ENCODE measurements at regions not wholly inside any gene's neighbourhood (a gene's known extent, or its start where the extent isn't known, plus 50 kb on each side); places are given as distances from the start of the nearest gene placed in this dataset.
"Not testable (repeated sequence)": the region's sequence is repeated elsewhere in the genome, so short reads cannot be mapped to it uniquely, and the experiment has no call there.

- H3K27ac Mint-ChIP-seq (ENCODE audit: unreplicated experiment); DNase-seq (ENCODE audit: extremely low spot score, unreplicated experiment); H3K4me3 Mint-ChIP-seq (ENCODE audit: unreplicated experiment); H3K9me3 Mint-ChIP-seq (ENCODE audit: unreplicated experiment); H3K36me3 Mint-ChIP-seq (ENCODE audit: unreplicated experiment); H3K4me1 Mint-ChIP-seq (ENCODE audit: unreplicated experiment); H3K27me3 Mint-ChIP-seq (ENCODE audit: unreplicated experiment): not testable (repeated sequence)
Measured at GRCh38 chr3:125840465-125840864, 128.5 kb upstream of the ROPN1B start.

- Mint-ChIP-seq H3K9me3 (ENCODE audit: unreplicated experiment) (peaks cover 15% of the 10 kb centered on the region), H3K36me3 (ENCODE audit: unreplicated experiment) (peaks cover 15% of the 10 kb centered on the region)
- not testable (repeated sequence) for H3K27me3 Mint-ChIP-seq (ENCODE audit: unreplicated experiment); DNase-seq (ENCODE audit: extremely low spot score, unreplicated experiment); H3K27ac Mint-ChIP-seq (ENCODE audit: unreplicated experiment); H3K4me3 Mint-ChIP-seq (ENCODE audit: unreplicated experiment); H3K4me1 Mint-ChIP-seq (ENCODE audit: unreplicated experiment)
Measured at GRCh38 chr3:125847966-125848365, 121.0 kb upstream of the ROPN1B start.

- H3K27me3 Mint-ChIP-seq (ENCODE audit: unreplicated experiment); H3K36me3 Mint-ChIP-seq (ENCODE audit: unreplicated experiment); H3K9me3 Mint-ChIP-seq (ENCODE audit: unreplicated experiment); DNase-seq (ENCODE audit: extremely low spot score, unreplicated experiment); H3K4me1 Mint-ChIP-seq (ENCODE audit: unreplicated experiment); H3K27ac Mint-ChIP-seq (ENCODE audit: unreplicated experiment); H3K4me3 Mint-ChIP-seq (ENCODE audit: unreplicated experiment): not testable (repeated sequence)
Measured at GRCh38 chr3:125855006-125855405, 114.0 kb upstream of the ROPN1B start.

GRCh38 chr3:125860547-125860946, 108.4 kb upstream of the ROPN1B start:
- not testable (repeated sequence) for H3K36me3 Mint-ChIP-seq (ENCODE audit: unreplicated experiment); H3K27ac Mint-ChIP-seq (ENCODE audit: unreplicated experiment); H3K9me3 Mint-ChIP-seq (ENCODE audit: unreplicated experiment); DNase-seq (ENCODE audit: extremely low spot score, unreplicated experiment); H3K27me3 Mint-ChIP-seq (ENCODE audit: unreplicated experiment); H3K4me1 Mint-ChIP-seq (ENCODE audit: unreplicated experiment); H3K4me3 Mint-ChIP-seq (ENCODE audit: unreplicated experiment)

GRCh38 chr3:125862841-125863254, 106.1 kb upstream of the ROPN1B start:
- H3K27ac Mint-ChIP-seq (ENCODE audit: unreplicated experiment); H3K27me3 Mint-ChIP-seq (ENCODE audit: unreplicated experiment); DNase-seq (ENCODE audit: extremely low spot score, unreplicated experiment); H3K4me1 Mint-ChIP-seq (ENCODE audit: unreplicated experiment); H3K9me3 Mint-ChIP-seq (ENCODE audit: unreplicated experiment); H3K4me3 Mint-ChIP-seq (ENCODE audit: unreplicated experiment); H3K36me3 Mint-ChIP-seq (ENCODE audit: unreplicated experiment): not testable (repeated sequence)

- not testable (repeated sequence) for DNase-seq (ENCODE audit: extremely low spot score, unreplicated experiment); H3K36me3 Mint-ChIP-seq (ENCODE audit: unreplicated experiment); H3K4me3 Mint-ChIP-seq (ENCODE audit: unreplicated experiment); H3K9me3 Mint-ChIP-seq (ENCODE audit: unreplicated experiment); H3K4me1 Mint-ChIP-seq (ENCODE audit: unreplicated experiment); H3K27ac Mint-ChIP-seq (ENCODE audit: unreplicated experiment); H3K27me3 Mint-ChIP-seq (ENCODE audit: unreplicated experiment)
Measured at GRCh38 chr3:125864532-125864931, 104.4 kb upstream of the ROPN1B start.

GRCh38 chr3:125886006-125886405, 83.0 kb upstream of the ROPN1B start:
- Mint-ChIP-seq H3K4me1 (ENCODE audit: unreplicated experiment) (peaks cover 13% of the 10 kb centered on the region), H3K27ac (ENCODE audit: unreplicated experiment) (peak overlapping the region; percentile 61), H3K36me3 (ENCODE audit: unreplicated experiment) (peaks cover 20% of the 10 kb centered on the region)
- DNase-seq (ENCODE audit: extremely low spot score, unreplicated experiment) = peak; percentile 91
- not testable (repeated sequence) for H3K27me3 Mint-ChIP-seq (ENCODE audit: unreplicated experiment); H3K4me3 Mint-ChIP-seq (ENCODE audit: unreplicated experiment); H3K9me3 Mint-ChIP-seq (ENCODE audit: unreplicated experiment)

GRCh38 chr3:125899181-125899580, 69.8 kb upstream of the ROPN1B start:
- H3K36me3 Mint-ChIP-seq (ENCODE audit: unreplicated experiment) = peaks cover 14% of the 10 kb centered on the region
- H3K27me3 Mint-ChIP-seq (ENCODE audit: unreplicated experiment); H3K4me3 Mint-ChIP-seq (ENCODE audit: unreplicated experiment); H3K27ac Mint-ChIP-seq (ENCODE audit: unreplicated experiment); H3K9me3 Mint-ChIP-seq (ENCODE audit: unreplicated experiment); H3K4me1 Mint-ChIP-seq (ENCODE audit: unreplicated experiment); DNase-seq (ENCODE audit: extremely low spot score, unreplicated experiment): not testable (repeated sequence)

- not testable (repeated sequence) for H3K9me3 Mint-ChIP-seq (ENCODE audit: unreplicated experiment); H3K4me3 Mint-ChIP-seq (ENCODE audit: unreplicated experiment); H3K27ac Mint-ChIP-seq (ENCODE audit: unreplicated experiment); DNase-seq (ENCODE audit: extremely low spot score, unreplicated experiment); H3K27me3 Mint-ChIP-seq (ENCODE audit: unreplicated experiment); H3K4me1 Mint-ChIP-seq (ENCODE audit: unreplicated experiment)
- peaks cover 14% of the 10 kb centered on the region for H3K36me3 Mint-ChIP-seq (ENCODE audit: unreplicated experiment)
Measured at GRCh38 chr3:125901473-125901872, 67.5 kb upstream of the ROPN1B start.

GRCh38 chr3:125903780-125904455, 65.1 kb upstream of the ROPN1B start:
- H3K36me3 Mint-ChIP-seq (ENCODE audit: unreplicated experiment) = peaks cover 14% of the 10 kb centered on the region

GRCh38 chr3:125907279-125907678, 61.7 kb upstream of the ROPN1B start:
- H3K27me3 Mint-ChIP-seq (ENCODE audit: unreplicated experiment); H3K9me3 Mint-ChIP-seq (ENCODE audit: unreplicated experiment); DNase-seq (ENCODE audit: extremely low spot score, unreplicated experiment); H3K4me1 Mint-ChIP-seq (ENCODE audit: unreplicated experiment); H3K4me3 Mint-ChIP-seq (ENCODE audit: unreplicated experiment); H3K27ac Mint-ChIP-seq (ENCODE audit: unreplicated experiment); H3K36me3 Mint-ChIP-seq (ENCODE audit: unreplicated experiment): not testable (repeated sequence)

More at GRCh38 chr3:125903780-125904455, 65.1 kb upstream of the ROPN1B start:
- H3K4me3 Mint-ChIP-seq (ENCODE audit: unreplicated experiment); H3K4me1 Mint-ChIP-seq (ENCODE audit: unreplicated experiment); H3K27ac Mint-ChIP-seq (ENCODE audit: unreplicated experiment); H3K9me3 Mint-ChIP-seq (ENCODE audit: unreplicated experiment); DNase-seq (ENCODE audit: extremely low spot score, unreplicated experiment); H3K27me3 Mint-ChIP-seq (ENCODE audit: unreplicated experiment): not testable (repeated sequence)

GRCh38 chr3:125910851-125911250, 58.1 kb upstream of the ROPN1B start:
- H3K9me3 Mint-ChIP-seq (ENCODE audit: unreplicated experiment); H3K4me1 Mint-ChIP-seq (ENCODE audit: unreplicated experiment); H3K4me3 Mint-ChIP-seq (ENCODE audit: unreplicated experiment); H3K36me3 Mint-ChIP-seq (ENCODE audit: unreplicated experiment); DNase-seq (ENCODE audit: extremely low spot score, unreplicated experiment); H3K27ac Mint-ChIP-seq (ENCODE audit: unreplicated experiment); H3K27me3 Mint-ChIP-seq (ENCODE audit: unreplicated experiment): not testable (repeated sequence)

Data from osteocyte (in vitro differentiated cells).